Head of caudate nucleus (tissue), 42 donors: ENCODE measurements at regions not wholly inside any gene's neighbourhood (a gene's known extent, or its start where the extent isn't known, plus 50 kb on each side); places are given as distances from the start of the nearest gene placed in this dataset.

ENCODE experiments used
- DNase-seq, 42 donors: peaks; one replicate each; pipeline versions ENCODE4 v3.0.0 to v3.0.0-alpha.2; 2020 to 2021; ENCODE audit warnings: mixed read lengths in 7 of 42
- intact Hi-C: fragments of 100-400 bp; cut with DNase I; formaldehyde crosslinking; loops from one replicate; pipeline ENCODE4 v1.15.0; 2022

- DNase-seq = peak in 1 of 42 donors; percentile 10
- intact Hi-C loops = no loop called here
Measured at GRCh38 chr16:9271841-9272240, 180.4 kb downstream of the HAPSTR1 start.

- intact Hi-C loops = no loop called here
- peak in 5 of 42 donors; percentile 9 to 23 (median 20) for DNase-seq
Measured at GRCh38 chr16:9275377-9275776, 183.9 kb downstream of the HAPSTR1 start.

- DNase-seq = no peak
- intact Hi-C loops = no loop called here
Measured at GRCh38 chr16:9275816-9276354, 184.4 kb downstream of the HAPSTR1 start.

GRCh38 chr16:9279291-9280068, 188.0 kb downstream of the HAPSTR1 start:
- intact Hi-C loops = no loop called here
- no peak for DNase-seq

GRCh38 chr16:9280069-9280466, 188.6 kb downstream of the HAPSTR1 start:
- DNase-seq = no peak
- intact Hi-C loops = no loop called here

GRCh38 chr16:9286930-9287329, 195.5 kb downstream of the HAPSTR1 start:
- intact Hi-C loops = no loop called here
- peak in 1 of 42 donors; percentile 21 for DNase-seq

GRCh38 chr16:9296271-9296590, 204.8 kb downstream of the HAPSTR1 start:
- intact Hi-C loops = no loop called here
- peak in 1 of 42 donors; percentile 4 for DNase-seq

- DNase-seq = peak in 41 of 42 donors; percentile 12 to 87 (median 61)
- intact Hi-C loops = no loop called here
Measured at GRCh38 chr16:9297437-9298113, 206.1 kb downstream of the HAPSTR1 start.

- DNase-seq = no peak
- intact Hi-C loops = no loop called here
Measured at GRCh38 chr16:9300252-9300651, 208.8 kb downstream of the HAPSTR1 start.

- DNase-seq = no peak
- intact Hi-C loops = no loop called here
Measured at GRCh38 chr16:9302072-9302471, 210.6 kb downstream of the HAPSTR1 start.

GRCh38 chr16:9306753-9307152, 215.3 kb downstream of the HAPSTR1 start:
- no peak for DNase-seq
- intact Hi-C loops = no loop called here

GRCh38 chr16:9307446-9307845, 216.0 kb downstream of the HAPSTR1 start:
- intact Hi-C loops = no loop called here

GRCh38 chr16:9308356-9308801, 216.9 kb downstream of the HAPSTR1 start:
- intact Hi-C loops = no loop called here
- DNase-seq = no peak

More at GRCh38 chr16:9307446-9307845, 216.0 kb downstream of the HAPSTR1 start:
- DNase-seq = no peak

GRCh38 chr16:9308850-9309249, 217.4 kb downstream of the HAPSTR1 start:
- no peak for DNase-seq
- intact Hi-C loops = no loop called here

GRCh38 chr16:9309844-9310243, 218.4 kb downstream of the HAPSTR1 start:
- intact Hi-C loops = no loop called here
- DNase-seq = no peak

GRCh38 chr16:9311303-9311954, 220.0 kb downstream of the HAPSTR1 start:
- DNase-seq = peak; percentile 18 to 89 (median 54)
- intact Hi-C loops = no loop called here

- no peak for DNase-seq
- intact Hi-C loops = no loop called here
Measured at GRCh38 chr16:9316008-9316407, 224.6 kb downstream of the HAPSTR1 start.

- DNase-seq = peak in 12 of 42 donors; percentile 14 to 68 (median 34)
- intact Hi-C loops = no loop called here
Measured at GRCh38 chr16:9316615-9317014, 225.2 kb downstream of the HAPSTR1 start.

GRCh38 chr16:9318764-9319163, 227.3 kb downstream of the HAPSTR1 start:
- intact Hi-C loops = no loop called here
- DNase-seq = no peak

GRCh38 chr16:9322769-9323168, 231.3 kb downstream of the HAPSTR1 start:
- no peak for DNase-seq
- intact Hi-C loops = no loop called here
